H9 (cell line): ENCODE measurements at regions not wholly inside any gene's neighbourhood (a gene's known extent, or its start where the extent isn't known, plus 50 kb on each side); places are given as distances from the start of the nearest gene placed in this dataset.

ENCODE experiments used
- DNase-seq: peaks from one replicate; pipeline ENCODE4 v3.0.0-alpha.2; 2017
- H2AFZ ChIP-seq: one replicate; pipeline ENCODE4 v1.6.1; 2013; ENCODE audit warnings: mild to moderate bottlenecking, low read length, control low read depth, moderate library complexity
- H2AK5ac ChIP-seq: 2 replicates; pipeline ENCODE4 v1.6.1; 2013; ENCODE audit warnings: low read length, control low read depth, mixed read lengths; ENCODE audit not compliant: insufficient read length
- H2BK120ac ChIP-seq: one replicate; pipeline ENCODE4 v1.6.1; 2013; ENCODE audit warnings: low read depth, mild to moderate bottlenecking, low read length, control low read depth, inconsistent platforms; ENCODE audit not compliant: poor library complexity, severe bottlenecking
- H2BK12ac ChIP-seq: 2 replicates; pipeline ENCODE4 v1.6.1; 2013; ENCODE audit warnings: low read length, control low read depth, mixed read lengths, low read depth; ENCODE audit not compliant: insufficient read length
- H2BK15ac ChIP-seq: 2 replicates; pipeline ENCODE4 v1.6.1; 2013; ENCODE audit warnings: low read depth, low read length, control low read depth
- H2BK20ac ChIP-seq: one replicate; pipeline ENCODE4 v1.6.1; 2013; ENCODE audit warnings: low read depth, mild to moderate bottlenecking, low read length, control low read depth, inconsistent platforms; ENCODE audit not compliant: poor library complexity, severe bottlenecking
- H2BK5ac ChIP-seq: 2 replicates; pipeline ENCODE4 v1.6.1; 2013; ENCODE audit warnings: low read length, control low read depth, mixed read lengths; ENCODE audit not compliant: insufficient read length
- H3K14ac ChIP-seq: 2 replicates; pipeline ENCODE4 v1.6.1; 2013; ENCODE audit warnings: low read length, control low read depth; ENCODE audit not compliant: insufficient read depth
- H3K18ac ChIP-seq: 2 replicates; pipeline ENCODE4 v1.6.1; 2013; ENCODE audit warnings: low read depth, mild to moderate bottlenecking, mixed read lengths, low read length, control low read depth; ENCODE audit not compliant: insufficient read length
- H3K23ac ChIP-seq: 2 replicates; pipeline ENCODE4 v1.6.1; 2013; ENCODE audit warnings: low read length, control low read depth, mixed read lengths, low read depth; ENCODE audit not compliant: insufficient read length
- H3K23me2 ChIP-seq: 2 replicates; pipeline ENCODE4 v1.6.1; 2013; ENCODE audit warnings: low read depth, mild to moderate bottlenecking, mixed read lengths, low read length, control low read depth; ENCODE audit not compliant: insufficient read length, poor library complexity, severe bottlenecking
- H3K27ac ChIP-seq: 2 replicates; pipeline ENCODE4 v1.5.1; 2013; ENCODE audit warnings: low read length, control low read depth, mixed read lengths, low read depth; ENCODE audit not compliant: insufficient read length
- H3K27me3 ChIP-seq: 2 replicates; pipeline ENCODE4 v1.6.1; 2013; ENCODE audit warnings: low read length, control low read depth, inconsistent platforms; ENCODE audit not compliant: insufficient read depth
- H3K4ac ChIP-seq: 2 replicates; pipeline ENCODE4 v1.6.1; 2013; ENCODE audit warnings: low read depth, mild to moderate bottlenecking, control low read depth, inconsistent platforms, low read length, moderate library complexity
- H3K4me1 ChIP-seq: 2 replicates; pipeline ENCODE4 v1.6.1; 2013; ENCODE audit warnings: low read length, control low read depth, inconsistent platforms; ENCODE audit not compliant: insufficient read depth
- H3K4me2 ChIP-seq: 2 replicates; pipeline ENCODE4 v1.6.1; 2013; ENCODE audit warnings: low read length, control low read depth, mixed read lengths; ENCODE audit not compliant: insufficient read length, insufficient read depth
- H3K56ac ChIP-seq: 2 replicates; pipeline ENCODE4 v1.6.1; 2013; ENCODE audit warnings: low read depth, mild to moderate bottlenecking, mixed read lengths, low read length, control low read depth; ENCODE audit not compliant: insufficient read length
- H3K79me1 ChIP-seq: 2 replicates; pipeline ENCODE4 v1.6.1; 2013; ENCODE audit warnings: low read depth, mild to moderate bottlenecking, moderate library complexity, low read length, control low read depth, inconsistent platforms; ENCODE audit not compliant: insufficient read depth, poor library complexity, severe bottlenecking
- H3K79me2 ChIP-seq: 2 replicates; pipeline ENCODE4 v1.6.1; 2013; ENCODE audit warnings: low read length, control low read depth, inconsistent platforms; ENCODE audit not compliant: insufficient read depth
- H3K9ac ChIP-seq: 2 replicates; pipeline ENCODE4 v1.6.1; 2013; ENCODE audit warnings: low read length, control low read depth, mixed read lengths; ENCODE audit not compliant: insufficient read length; ENCODE audit errors: extremely low read depth
- H3K9me3 ChIP-seq: one replicate; pipeline ENCODE4 v1.6.1; 2013; ENCODE audit warnings: low read depth, low read length, inconsistent platforms; ENCODE audit not compliant: control insufficient read depth
- H3T11ph ChIP-seq: one replicate; pipeline ENCODE4 v1.6.1; 2013; ENCODE audit warnings: mild to moderate bottlenecking, low read length, control low read depth, inconsistent platforms
- H4K20me1 ChIP-seq: one replicate; pipeline ENCODE4 v1.6.1; 2013; ENCODE audit not compliant: control insufficient read depth, insufficient read length, insufficient read depth
- H4K5ac ChIP-seq: 2 replicates; pipeline ENCODE4 v1.6.1; 2013; ENCODE audit warnings: low read depth, mild to moderate bottlenecking, mixed read lengths, low read length, control low read depth; ENCODE audit not compliant: insufficient read length
- H4K8ac ChIP-seq: replicated peaks from 2 replicates; pipeline ENCODE4 v1.6.1; 2013; ENCODE audit warnings: low read length, control low read depth, mixed read lengths, low read depth; ENCODE audit not compliant: insufficient read length
- H4K91ac ChIP-seq: 2 replicates; pipeline ENCODE4 v1.6.1; 2013; ENCODE audit warnings: low read depth, mild to moderate bottlenecking, moderate library complexity, mixed read lengths, low read length, control low read depth; ENCODE audit not compliant: insufficient read length
- H3K27ac Mint-ChIP-seq, 3 experiments: 2 replicates in 2 of 3; 3 replicates in 1 of 3; pipeline ENCODE4 v1.8.0; 2020 to 2021; ENCODE audit warnings: mixed read lengths in 3 of 3, mild to moderate bottlenecking in 1 of 3, moderate library complexity in 1 of 3
- H3K27me3 Mint-ChIP-seq: 2 replicates; pipeline ENCODE4 v1.8.0; 2021; ENCODE audit warnings: low read depth, mild to moderate bottlenecking, moderate library complexity, mixed read lengths
- H3K36me3 Mint-ChIP-seq, 3 experiments: 2 replicates in 2 of 3; 3 replicates in 1 of 3; pipeline ENCODE4 v1.8.0; 2020 to 2021; ENCODE audit warnings: low read depth in 3 of 3, mixed read lengths in 3 of 3; ENCODE audit not compliant: insufficient read depth in 1 of 3
- H3K4me1 Mint-ChIP-seq, 2 experiments: 2 replicates each; pipeline ENCODE4 v1.8.0; 2020; ENCODE audit warnings: mixed read lengths in 2 of 2
- H3K4me3 Mint-ChIP-seq, 2 experiments: 2 replicates in 1 of 2; 3 replicates in 1 of 2; pipeline ENCODE4 v1.8.0; 2020 to 2021; ENCODE audit warnings: mild to moderate bottlenecking in 2 of 2, mixed read lengths in 2 of 2, moderate library complexity in 1 of 2
- H3K9me3 Mint-ChIP-seq, 2 experiments: 2 replicates in 1 of 2; 3 replicates in 1 of 2; pipeline ENCODE4 v1.8.0; 2020; ENCODE audit warnings: mild to moderate bottlenecking in 2 of 2, mixed read lengths in 2 of 2, moderate library complexity in 1 of 2
- WGBS: extraction: QIAGEN DNeasy Blood & Tissue Kit; methylation state at CpG from one replicate; pipeline ENCODE4 v1.1.7; 2013; ENCODE audit warnings: missing lambda C conversion rate, low lambda C conversion rate, mixed read lengths; ENCODE audit not compliant: insufficient read length; ENCODE audit errors: extremely low coverage; 5-methylcytosine and 5-hydroxymethylcytosine counted together
- TF ChIP-seq, protein P1 (sequence below): fragments of 200-600 bp; sonication (generic); conservative IDR thresholded peaks from 3 replicates; pipeline ENCODE4 v1.8.0; 2021; ENCODE audit warnings: antibody characterized with exemption, mild to moderate bottlenecking

DNA sequence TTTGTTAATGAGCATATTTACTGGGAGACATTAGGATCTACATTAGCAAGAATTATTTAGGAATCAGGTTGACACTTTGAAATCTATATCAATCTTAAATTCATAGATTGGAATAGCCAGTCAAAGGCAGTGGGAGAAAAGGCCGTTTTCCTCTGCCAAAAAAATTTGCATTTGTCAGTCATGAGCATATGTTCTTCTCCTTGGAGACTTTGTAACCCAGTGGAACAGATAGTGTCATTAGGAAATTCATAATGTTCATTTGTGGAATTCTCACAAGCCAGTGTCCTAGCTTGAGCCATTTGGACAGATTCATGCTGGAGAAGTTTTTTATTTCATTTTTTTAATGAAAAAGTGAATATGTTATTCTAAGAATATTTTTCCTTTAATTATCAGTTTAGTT lies 260.1 kb downstream of the OXSM start:
- H3K18ac ChIP-seq = no peak overlapping the region
- Mint-ChIP-seq H3K9me3 (no peaks in the 10 kb centered on the region), H3K4me1 (peaks cover 5 to 7% of the 10 kb centered on the region in 2 experiments; a peak in 3 of 4 replicates), H3K4me3 (no peak overlapping the region), H3K27me3 (no peaks in the 10 kb centered on the region), H3K36me3 (no peaks in the 10 kb centered on the region), H3K27ac (no peak overlapping the region)
- H4K91ac ChIP-seq = no peak overlapping the region
- H3K9me3 ChIP-seq = no peaks in the 10 kb centered on the region
- H3K23ac ChIP-seq = no peak overlapping the region
- H2AK5ac ChIP-seq = no peak overlapping the region
- H3T11ph ChIP-seq = no peak overlapping the region
- H3K56ac ChIP-seq = no peak overlapping the region
- H3K79me1 ChIP-seq = no peaks in the 10 kb centered on the region
- H3K23me2 ChIP-seq = no peaks in the 10 kb centered on the region
- H3K27me3 ChIP-seq = no peaks in the 10 kb centered on the region
- no peak overlapping the region for H2BK15ac ChIP-seq
- no peak overlapping the region for H3K27ac ChIP-seq
- H3K4ac ChIP-seq = no peak overlapping the region
- no peak overlapping the region for H3K4me2 ChIP-seq
- no peak overlapping the region for H2BK20ac ChIP-seq
- no peak overlapping the region for H2BK12ac ChIP-seq
- no peaks in the 10 kb centered on the region for H3K4me1 ChIP-seq
- H2BK120ac ChIP-seq = no peak overlapping the region
- no peak overlapping the region for H4K5ac ChIP-seq
- H4K8ac ChIP-seq = no peak overlapping the region
- TF ChIP-seq, protein P1, sequence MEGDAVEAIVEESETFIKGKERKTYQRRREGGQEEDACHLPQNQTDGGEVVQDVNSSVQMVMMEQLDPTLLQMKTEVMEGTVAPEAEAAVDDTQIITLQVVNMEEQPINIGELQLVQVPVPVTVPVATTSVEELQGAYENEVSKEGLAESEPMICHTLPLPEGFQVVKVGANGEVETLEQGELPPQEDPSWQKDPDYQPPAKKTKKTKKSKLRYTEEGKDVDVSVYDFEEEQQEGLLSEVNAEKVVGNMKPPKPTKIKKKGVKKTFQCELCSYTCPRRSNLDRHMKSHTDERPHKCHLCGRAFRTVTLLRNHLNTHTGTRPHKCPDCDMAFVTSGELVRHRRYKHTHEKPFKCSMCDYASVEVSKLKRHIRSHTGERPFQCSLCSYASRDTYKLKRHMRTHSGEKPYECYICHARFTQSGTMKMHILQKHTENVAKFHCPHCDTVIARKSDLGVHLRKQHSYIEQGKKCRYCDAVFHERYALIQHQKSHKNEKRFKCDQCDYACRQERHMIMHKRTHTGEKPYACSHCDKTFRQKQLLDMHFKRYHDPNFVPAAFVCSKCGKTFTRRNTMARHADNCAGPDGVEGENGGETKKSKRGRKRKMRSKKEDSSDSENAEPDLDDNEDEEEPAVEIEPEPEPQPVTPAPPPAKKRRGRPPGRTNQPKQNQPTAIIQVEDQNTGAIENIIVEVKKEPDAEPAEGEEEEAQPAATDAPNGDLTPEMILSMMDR = no peak
- no peak overlapping the region for H3K14ac ChIP-seq
- H2AFZ ChIP-seq = no peak overlapping the region
- DNase-seq = no peak
- WGBS = no CpG with 5 or more reads among the region's 1 CpG
- H3K79me2 ChIP-seq = no peaks in the 10 kb centered on the region
- no peaks in the 10 kb centered on the region for H4K20me1 ChIP-seq
- H2BK5ac ChIP-seq = no peak overlapping the region
- no peak overlapping the region for H3K9ac ChIP-seq
